C4-2B (cell line): ENCODE measurements at regions not wholly inside any gene's neighbourhood (a gene's known extent, or its start where the extent isn't known, plus 50 kb on each side); places are given as distances from the start of the nearest gene placed in this dataset.

Experiments
- H3K27ac ChIP-seq: fragments of 450-650 bp; 2 replicates; pipeline ENCODE4 v1.5.1; 2017
- ZFX ChIP-seq: fragments of 450-650 bp; IDR thresholded peaks from 2 replicates; pipeline ENCODE4 v1.6.1; 2017
- TF ChIP-seq, protein P1 (sequence below): fragments of 450-650 bp; conservative IDR thresholded peaks from 2 replicates; pipeline ENCODE4 v1.5.1; 2017; ENCODE audit warnings: mild to moderate bottlenecking

- no peak for TF ChIP-seq ZFX
- TF ChIP-seq, protein P1, sequence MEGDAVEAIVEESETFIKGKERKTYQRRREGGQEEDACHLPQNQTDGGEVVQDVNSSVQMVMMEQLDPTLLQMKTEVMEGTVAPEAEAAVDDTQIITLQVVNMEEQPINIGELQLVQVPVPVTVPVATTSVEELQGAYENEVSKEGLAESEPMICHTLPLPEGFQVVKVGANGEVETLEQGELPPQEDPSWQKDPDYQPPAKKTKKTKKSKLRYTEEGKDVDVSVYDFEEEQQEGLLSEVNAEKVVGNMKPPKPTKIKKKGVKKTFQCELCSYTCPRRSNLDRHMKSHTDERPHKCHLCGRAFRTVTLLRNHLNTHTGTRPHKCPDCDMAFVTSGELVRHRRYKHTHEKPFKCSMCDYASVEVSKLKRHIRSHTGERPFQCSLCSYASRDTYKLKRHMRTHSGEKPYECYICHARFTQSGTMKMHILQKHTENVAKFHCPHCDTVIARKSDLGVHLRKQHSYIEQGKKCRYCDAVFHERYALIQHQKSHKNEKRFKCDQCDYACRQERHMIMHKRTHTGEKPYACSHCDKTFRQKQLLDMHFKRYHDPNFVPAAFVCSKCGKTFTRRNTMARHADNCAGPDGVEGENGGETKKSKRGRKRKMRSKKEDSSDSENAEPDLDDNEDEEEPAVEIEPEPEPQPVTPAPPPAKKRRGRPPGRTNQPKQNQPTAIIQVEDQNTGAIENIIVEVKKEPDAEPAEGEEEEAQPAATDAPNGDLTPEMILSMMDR = no peak
- no peak overlapping the region for H3K27ac ChIP-seq
Observed at GRCh38 chr18:70382992-70383717, 94.3 kb downstream of the SOCS6 start.

- no peak overlapping the region for H3K27ac ChIP-seq
- no peak for TF ChIP-seq ZFX
- TF ChIP-seq, protein P1 = no peak
Observed at GRCh38 chr18:70382017-70382416, 93.2 kb downstream of the SOCS6 start.

DNA sequence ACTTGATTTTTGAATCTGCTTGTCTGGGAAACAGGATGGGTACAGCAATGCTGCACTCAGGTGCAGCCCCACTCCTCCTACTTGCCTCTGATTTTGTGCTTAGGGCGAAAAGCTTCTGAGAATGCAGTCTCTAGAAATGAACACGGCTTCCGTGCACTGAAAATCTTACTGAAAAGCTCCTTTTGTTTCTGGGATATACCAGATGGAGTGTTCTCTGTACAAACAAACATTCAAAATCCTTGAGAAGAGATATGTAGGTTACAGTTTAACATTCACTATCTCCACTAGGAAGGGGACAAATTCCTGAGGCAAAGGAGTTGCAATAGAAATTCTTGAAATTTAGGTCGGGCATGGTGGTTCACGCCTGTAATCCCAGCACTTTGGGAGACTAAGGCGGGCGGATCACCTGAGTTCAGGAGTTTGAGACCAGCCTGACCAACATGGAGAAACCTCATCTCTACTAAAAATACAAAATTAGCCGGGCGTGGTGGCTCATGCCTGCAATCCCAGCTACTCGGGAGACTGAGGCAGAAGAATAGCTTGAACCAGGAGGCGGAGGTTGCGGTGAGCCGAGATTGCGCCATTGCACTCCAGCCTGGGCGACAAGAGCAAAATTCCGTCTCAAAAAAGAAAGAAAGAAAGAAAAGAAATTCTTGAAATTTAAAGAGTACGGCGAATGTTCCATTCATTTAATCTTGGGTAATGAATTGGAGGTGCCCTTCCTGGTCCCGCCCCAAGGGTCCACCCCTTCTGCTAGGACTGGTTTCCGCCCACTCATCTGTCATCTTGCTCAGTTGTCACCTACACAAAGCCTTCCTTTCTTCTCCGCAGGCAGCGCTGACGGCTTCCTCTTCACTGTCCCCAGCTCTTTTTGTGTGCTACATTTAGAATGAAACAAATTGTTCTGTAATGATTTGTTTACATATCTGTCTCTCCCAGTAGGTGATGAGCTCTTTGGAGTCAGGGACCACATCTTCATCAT lies 92.4 kb downstream of the SOCS6 start:
- H3K27ac ChIP-seq = no peak overlapping the region
- TF ChIP-seq, protein P1 = no peak
- no peak for TF ChIP-seq ZFX
